MM.1S (cell line): ENCODE measurements at regions not wholly inside any gene's neighbourhood (a gene's known extent, or its start where the extent isn't known, plus 50 kb on each side); places are given as distances from the start of the nearest gene placed in this dataset.

Source experiments
- DNase-seq: peaks from one replicate; pipeline ENCODE4 v3.0.0-alpha.2; 2015
- H2AFZ ChIP-seq: fragments of 300-600 bp; sonication (generic); 2 replicates; pipeline ENCODE4 v1.6.0; 2016; ENCODE audit warnings: antibody characterized with exemption, low read length
- H3F3A ChIP-seq: fragments of 300-600 bp; sonication (generic); 2 replicates; pipeline ENCODE4 v1.6.1; 2016; ENCODE audit warnings: mild to moderate bottlenecking, antibody characterized with exemption, low read length, moderate library complexity, mixed read lengths; ENCODE audit not compliant: insufficient read depth
- H3K27ac ChIP-seq: fragments of 300-600 bp; sonication (generic); 2 replicates; pipeline ENCODE4 v1.5.1; 2016; ENCODE audit warnings: mild to moderate bottlenecking, low read length
- H3K27me3 ChIP-seq: fragments of 300-600 bp; sonication (generic); replicated peaks from 2 replicates; pipeline ENCODE4 v1.6.0; 2016; ENCODE audit warnings: low read length; ENCODE audit not compliant: insufficient read depth
- H3K36me3 ChIP-seq: fragments of 300-600 bp; sonication (generic); replicated peaks from 2 replicates; pipeline ENCODE4 v1.6.1; 2016; ENCODE audit warnings: mild to moderate bottlenecking, low read length, mixed read lengths; ENCODE audit not compliant: insufficient read depth
- H3K4me1 ChIP-seq: fragments of 300-600 bp; sonication (generic); 2 replicates; pipeline ENCODE4 v1.6.1; 2016; ENCODE audit warnings: low read length, mixed read lengths
- H3K4me2 ChIP-seq: fragments of 300-600 bp; sonication (generic); 2 replicates; pipeline ENCODE4 v1.6.0; 2016; ENCODE audit warnings: low read depth, low read length
- H3K4me3 ChIP-seq: fragments of 300-600 bp; sonication (generic); 2 replicates; pipeline ENCODE4 v1.5.1; 2016; ENCODE audit warnings: low read length, mixed read lengths
- H3K79me2 ChIP-seq: fragments of 300-600 bp; sonication (generic); 2 replicates; pipeline ENCODE4 v1.6.1; 2016; ENCODE audit warnings: mixed run types, low read length, mixed read lengths
- H3K9ac ChIP-seq: fragments of 300-600 bp; sonication (generic); 2 replicates; pipeline ENCODE4 v1.6.1; 2016; ENCODE audit warnings: low read length, mixed read lengths
- H3K9me2 ChIP-seq: fragments of 300-600 bp; sonication (generic); replicated peaks from 2 replicates; pipeline ENCODE4 v1.6.1; 2016; ENCODE audit warnings: mild to moderate bottlenecking, low read length, mixed read lengths; ENCODE audit not compliant: insufficient read depth
- H3K9me3 ChIP-seq: fragments of 300-600 bp; sonication (generic); replicated peaks from 2 replicates; pipeline ENCODE4 v1.6.1; 2016; ENCODE audit warnings: mild to moderate bottlenecking, low read length, mixed read lengths; ENCODE audit not compliant: insufficient read depth
- H4K20me1 ChIP-seq: fragments of 300-600 bp; sonication (generic); 2 replicates; pipeline ENCODE4 v1.6.1; 2016; ENCODE audit warnings: mild to moderate bottlenecking, low read length, moderate library complexity, mixed read lengths; ENCODE audit not compliant: insufficient read depth
- EZH2 ChIP-seq: fragments of 300-600 bp; sonication (generic); optimal IDR thresholded peaks from 2 replicates; pipeline ENCODE3; 2017; ENCODE audit warnings: low read depth, mild to moderate bottlenecking, antibody characterized with exemption, low read length, mixed read lengths
- EZH2phosphoT487 ChIP-seq: fragments of 300-600 bp; sonication (generic); IDR thresholded peaks from 2 replicates; pipeline ENCODE4 v1.6.1; 2018; ENCODE audit warnings: antibody characterized with exemption, low read length
- TF ChIP-seq, protein P1 (sequence below): fragments of 300-600 bp; sonication (generic); IDR thresholded peaks from 2 replicates; pipeline ENCODE4 v1.5.1; 2016; ENCODE audit warnings: antibody characterized with exemption, low read length, mixed read lengths

DNA sequence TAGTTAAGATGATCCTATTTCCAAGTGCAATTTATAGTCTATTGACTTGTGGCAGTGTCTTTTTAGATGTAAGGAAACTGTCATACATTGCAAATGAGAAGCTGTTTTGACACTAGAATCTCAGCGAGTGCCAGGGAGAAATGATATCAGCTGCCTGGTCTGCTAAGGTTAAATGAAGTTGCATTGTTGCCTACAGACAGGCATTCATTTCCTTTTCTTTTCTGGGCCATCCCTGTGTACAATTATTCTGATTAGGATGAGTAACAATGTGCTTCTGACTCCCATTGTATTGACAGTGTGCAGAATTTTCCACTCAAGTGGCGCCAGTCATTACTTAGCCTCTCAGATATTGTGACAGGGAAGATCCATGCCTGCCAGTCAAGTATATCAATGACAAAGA lies 231.2 kb downstream of the GPAT3 start:
- Histone ChIP-seq H3K4me1 (no peaks in the 10 kb centered on the region), H3K27me3 (no peaks in the 10 kb centered on the region), H3K79me2 (no peaks in the 10 kb centered on the region), H3K9me3 (no peaks in the 10 kb centered on the region), H3K27ac (no peak overlapping the region), H3K4me2 (no peak overlapping the region), H3F3A (no peaks in the 10 kb centered on the region), H4K20me1 (no peaks in the 10 kb centered on the region), H2AFZ (no peak overlapping the region), H3K9ac (no peak overlapping the region), H3K36me3 (no peaks in the 10 kb centered on the region), H3K4me3 (no peak overlapping the region), H3K9me2 (no peaks in the 10 kb centered on the region)
- DNase-seq, result no peak
- TF ChIP-seq EZH2phosphoT487, result no peak
- no peak for TF ChIP-seq EZH2
- TF ChIP-seq, protein P1, sequence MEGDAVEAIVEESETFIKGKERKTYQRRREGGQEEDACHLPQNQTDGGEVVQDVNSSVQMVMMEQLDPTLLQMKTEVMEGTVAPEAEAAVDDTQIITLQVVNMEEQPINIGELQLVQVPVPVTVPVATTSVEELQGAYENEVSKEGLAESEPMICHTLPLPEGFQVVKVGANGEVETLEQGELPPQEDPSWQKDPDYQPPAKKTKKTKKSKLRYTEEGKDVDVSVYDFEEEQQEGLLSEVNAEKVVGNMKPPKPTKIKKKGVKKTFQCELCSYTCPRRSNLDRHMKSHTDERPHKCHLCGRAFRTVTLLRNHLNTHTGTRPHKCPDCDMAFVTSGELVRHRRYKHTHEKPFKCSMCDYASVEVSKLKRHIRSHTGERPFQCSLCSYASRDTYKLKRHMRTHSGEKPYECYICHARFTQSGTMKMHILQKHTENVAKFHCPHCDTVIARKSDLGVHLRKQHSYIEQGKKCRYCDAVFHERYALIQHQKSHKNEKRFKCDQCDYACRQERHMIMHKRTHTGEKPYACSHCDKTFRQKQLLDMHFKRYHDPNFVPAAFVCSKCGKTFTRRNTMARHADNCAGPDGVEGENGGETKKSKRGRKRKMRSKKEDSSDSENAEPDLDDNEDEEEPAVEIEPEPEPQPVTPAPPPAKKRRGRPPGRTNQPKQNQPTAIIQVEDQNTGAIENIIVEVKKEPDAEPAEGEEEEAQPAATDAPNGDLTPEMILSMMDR, result no peak

DNA sequence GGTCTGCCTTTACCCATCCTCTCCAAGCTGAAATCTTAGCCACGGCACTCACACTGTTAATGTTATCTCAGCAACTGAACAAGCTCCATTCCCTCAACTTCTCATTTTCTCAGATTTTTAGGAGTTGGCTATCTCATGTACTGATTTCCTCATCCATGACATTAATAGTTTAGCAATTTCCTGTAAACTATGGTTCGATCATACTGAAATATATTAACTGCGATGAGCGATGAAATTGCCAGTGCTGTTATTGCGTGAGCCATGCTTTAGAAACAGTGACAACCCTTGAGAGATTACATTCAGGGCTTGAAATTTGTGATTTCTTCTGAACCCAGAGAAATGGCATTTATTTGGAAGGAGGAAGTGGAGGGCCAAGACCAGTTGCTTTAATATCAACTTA lies 223.7 kb downstream of the GPAT3 start:
- H3K4me2 ChIP-seq, result no peak overlapping the region
- no peaks in the 10 kb centered on the region for H3K27me3 ChIP-seq
- H3K4me1 ChIP-seq, result no peaks in the 10 kb centered on the region
- TF ChIP-seq EZH2phosphoT487, result no peak
- TF ChIP-seq, protein P1, result no peak
- no peak for TF ChIP-seq EZH2
- no peaks in the 10 kb centered on the region for H3K9me3 ChIP-seq
- no peaks in the 10 kb centered on the region for H4K20me1 ChIP-seq
- no peak for DNase-seq
- H3K4me3 ChIP-seq, result no peak overlapping the region
- no peak overlapping the region for H3K9ac ChIP-seq
- no peaks in the 10 kb centered on the region for H3K79me2 ChIP-seq
- no peaks in the 10 kb centered on the region for H3K36me3 ChIP-seq
- no peak overlapping the region for H2AFZ ChIP-seq
- H3F3A ChIP-seq, result no peaks in the 10 kb centered on the region
- H3K27ac ChIP-seq, result no peak overlapping the region
- no peaks in the 10 kb centered on the region for H3K9me2 ChIP-seq

DNA sequence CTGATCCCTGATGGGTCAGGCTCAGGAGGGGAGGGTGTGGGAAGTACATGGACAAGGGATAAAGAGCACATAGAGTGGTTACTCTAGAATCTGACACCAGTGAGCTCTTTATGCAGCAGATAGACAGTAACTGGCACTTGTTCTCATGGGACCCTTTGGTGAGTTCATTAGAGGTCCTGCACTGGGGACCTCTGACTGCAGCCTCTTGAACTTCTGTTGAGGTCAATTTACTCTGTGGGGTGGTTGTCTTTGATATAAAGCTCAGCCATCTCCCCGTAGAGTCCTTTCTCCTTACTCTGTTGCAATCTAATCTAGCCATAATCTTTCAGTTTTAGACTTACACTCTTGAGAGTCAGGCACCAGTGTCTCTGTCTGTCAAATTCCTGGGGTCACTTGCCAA lies 222.4 kb downstream of the GPAT3 start:
- Histone ChIP-seq H3K4me3 (no peak overlapping the region), H2AFZ (no peak overlapping the region), H3F3A (no peaks in the 10 kb centered on the region), H3K4me1 (no peaks in the 10 kb centered on the region), H4K20me1 (no peaks in the 10 kb centered on the region), H3K9me2 (no peaks in the 10 kb centered on the region), H3K36me3 (no peaks in the 10 kb centered on the region), H3K27ac (no peak overlapping the region), H3K9ac (no peak overlapping the region), H3K27me3 (no peaks in the 10 kb centered on the region), H3K79me2 (no peaks in the 10 kb centered on the region), H3K4me2 (no peak overlapping the region), H3K9me3 (no peaks in the 10 kb centered on the region)
- DNase-seq, result no peak
- TF ChIP-seq, protein P1, result no peak
